Hepatocyte (in vitro differentiated cells): ENCODE measurements at regions not wholly inside any gene's neighbourhood (a gene's known extent, or its start where the extent isn't known, plus 50 kb on each side); places are given as distances from the start of the nearest gene placed in this dataset.

ENCODE experiments used
- DNase-seq: peaks from one replicate; pipeline ENCODE4 v3.0.0-alpha.2; 2016; ENCODE audit warnings: low spot score
- H2AFZ ChIP-seq: fragments of 200-600 bp; sonication (generic); 2 replicates; pipeline ENCODE4 v1.6.0; 2016; ENCODE audit warnings: antibody characterized with exemption, mild to moderate bottlenecking
- H3K27ac ChIP-seq: fragments of 200-600 bp; sonication (generic); 2 replicates; pipeline ENCODE4 v1.5.1; 2016; ENCODE audit warnings: mild to moderate bottlenecking
- H3K27me3 ChIP-seq: fragments of 200-600 bp; sonication (generic); 2 replicates; pipeline ENCODE4 v1.6.1; 2016
- H3K36me3 ChIP-seq: fragments of 200-600 bp; sonication (generic); replicated peaks from 2 replicates; pipeline ENCODE4 v1.5.1; 2016; ENCODE audit warnings: low read depth; ENCODE audit not compliant: insufficient read depth
- H3K4me1 ChIP-seq: fragments of 200-600 bp; sonication (generic); 2 replicates; pipeline ENCODE4 v1.5.1; 2016; ENCODE audit warnings: mild to moderate bottlenecking, moderate library complexity; ENCODE audit not compliant: insufficient read depth
- H3K4me2 ChIP-seq: fragments of 200-600 bp; sonication (generic); 2 replicates; pipeline ENCODE4 v1.6.0; 2016
- H3K4me3 ChIP-seq: fragments of 200-600 bp; sonication (generic); 2 replicates; pipeline ENCODE4 v1.5.1; 2016; ENCODE audit warnings: mild to moderate bottlenecking
- H3K79me2 ChIP-seq: fragments of 200-600 bp; sonication (generic); 2 replicates; pipeline ENCODE4 v1.6.0; 2017; ENCODE audit warnings: mild to moderate bottlenecking
- H3K9me2 ChIP-seq: fragments of 200-600 bp; sonication (generic); replicated peaks from 2 replicates; pipeline ENCODE4 v1.6.0; 2017; ENCODE audit warnings: mild to moderate bottlenecking; ENCODE audit not compliant: insufficient read depth
- H3K9me3 ChIP-seq: fragments of 200-600 bp; sonication (generic); 2 replicates; pipeline ENCODE4 v1.5.1; 2016; ENCODE audit warnings: low read depth, mild to moderate bottlenecking
- H4K20me1 ChIP-seq: fragments of 200-600 bp; sonication (generic); 2 replicates; pipeline ENCODE4 v1.6.0; 2016; ENCODE audit warnings: mild to moderate bottlenecking; ENCODE audit not compliant: insufficient read depth, poor library complexity, severe bottlenecking
- CTCF ChIP-seq: fragments of 200-600 bp; sonication (generic); IDR thresholded peaks from 2 replicates; pipeline ENCODE4 v1.5.1; 2016; ENCODE audit warnings: antibody characterized with exemption, mild to moderate bottlenecking; ENCODE audit not compliant: poor library complexity
- EZH2 ChIP-seq: fragments of 200-600 bp; sonication (generic); IDR thresholded peaks from 2 replicates; pipeline ENCODE4 v1.6.1; 2016; ENCODE audit warnings: antibody characterized with exemption, mild to moderate bottlenecking, borderline replicate concordance
- EZH2phosphoT487 ChIP-seq: fragments of 200-600 bp; sonication (generic); IDR thresholded peaks from one replicate; pipeline ENCODE4 v1.6.1; 2018; ENCODE audit warnings: antibody characterized with exemption, mild to moderate bottlenecking, low read depth, moderate library complexity; ENCODE audit not compliant: unreplicated experiment, severe bottlenecking
- WGBS: methylation state at CpG from one replicate; pipeline ENCODE4 v1.1.6; 2016; ENCODE audit warnings: low lambda C conversion rate; ENCODE audit errors: missing lambda C conversion rate; 5-methylcytosine and 5-hydroxymethylcytosine counted together

GRCh38 chr2:183530333-183530901 is 406.2 kb downstream of the NUP35 start:
- H3K4me2 ChIP-seq, result no peak overlapping the region
- no peaks in the 10 kb centered on the region for H4K20me1 ChIP-seq
- 56% methylated on average over 5 of the region's 5 CpGs for WGBS
- no peak overlapping the region for H3K4me3 ChIP-seq
- no peak overlapping the region for H2AFZ ChIP-seq
- TF ChIP-seq CTCF (no peak), EZH2phosphoT487 (no peak), EZH2 (no peak)
- no peaks in the 10 kb centered on the region for H3K27me3 ChIP-seq
- H3K27ac ChIP-seq, result no peak overlapping the region
- H3K9me2 ChIP-seq, result no peaks in the 10 kb centered on the region
- H3K36me3 ChIP-seq, result no peaks in the 10 kb centered on the region
- H3K4me1 ChIP-seq, result no peaks in the 10 kb centered on the region
- DNase-seq, result no peak
- H3K79me2 ChIP-seq, result no peaks in the 10 kb centered on the region
- H3K9me3 ChIP-seq, result no peaks in the 10 kb centered on the region

GRCh38 chr2:183532514-183532913 is 408.3 kb downstream of the NUP35 start:
- no peaks in the 10 kb centered on the region for H3K9me2 ChIP-seq
- no peak overlapping the region for H2AFZ ChIP-seq
- no peaks in the 10 kb centered on the region for H3K4me1 ChIP-seq
- no peak overlapping the region for H3K4me3 ChIP-seq
- no peak for TF ChIP-seq EZH2phosphoT487
- no peak for TF ChIP-seq CTCF
- TF ChIP-seq EZH2, result no peak
- no peaks in the 10 kb centered on the region for H3K9me3 ChIP-seq
- DNase-seq, result no peak
- H3K27ac ChIP-seq, result no peak overlapping the region
- H3K27me3 ChIP-seq, result no peaks in the 10 kb centered on the region
- H3K79me2 ChIP-seq, result no peaks in the 10 kb centered on the region
- H4K20me1 ChIP-seq, result no peaks in the 10 kb centered on the region
- WGBS, result 44% methylated on average over 3 of the region's 3 CpGs
- H3K4me2 ChIP-seq, result no peak overlapping the region
- no peaks in the 10 kb centered on the region for H3K36me3 ChIP-seq

GRCh38 chr2:183533021-183533420 is 408.8 kb downstream of the NUP35 start:
- H3K79me2 ChIP-seq, result no peaks in the 10 kb centered on the region
- H3K27me3 ChIP-seq, result no peaks in the 10 kb centered on the region
- no peak for DNase-seq
- H3K9me3 ChIP-seq, result no peaks in the 10 kb centered on the region
- H3K4me2 ChIP-seq, result no peak overlapping the region
- H3K4me3 ChIP-seq, result no peak overlapping the region
- no peaks in the 10 kb centered on the region for H4K20me1 ChIP-seq
- H3K4me1 ChIP-seq, result no peaks in the 10 kb centered on the region
- H2AFZ ChIP-seq, result no peak overlapping the region
- 60% methylated on average over 2 of the region's 2 CpGs for WGBS
- H3K9me2 ChIP-seq, result no peaks in the 10 kb centered on the region
- no peak for TF ChIP-seq EZH2
- TF ChIP-seq CTCF, result no peak
- TF ChIP-seq EZH2phosphoT487, result no peak
- no peaks in the 10 kb centered on the region for H3K36me3 ChIP-seq
- H3K27ac ChIP-seq, result no peak overlapping the region

- Histone ChIP-seq H3K9me3 (no peaks in the 10 kb centered on the region), H3K36me3 (no peaks in the 10 kb centered on the region), H3K27me3 (no peaks in the 10 kb centered on the region), H4K20me1 (no peaks in the 10 kb centered on the region), H3K9me2 (no peaks in the 10 kb centered on the region), H3K4me2 (no peak overlapping the region), H3K4me3 (no peak overlapping the region), H3K27ac (no peak overlapping the region), H2AFZ (no peak overlapping the region), H3K79me2 (no peaks in the 10 kb centered on the region), H3K4me1 (no peaks in the 10 kb centered on the region)
- WGBS, result 74% methylated on average over 3 of the region's 3 CpGs
- TF ChIP-seq CTCF, result no peak
- no peak for DNase-seq
Measured at GRCh38 chr2:183536290-183536689, 412.0 kb downstream of the NUP35 start.
